GM19467 (cell line): ENCODE measurements at regions not wholly inside any gene's neighbourhood (a gene's known extent, or its start where the extent isn't known, plus 50 kb on each side); places are given as distances from the start of the nearest gene placed in this dataset.
"Not testable (repeated sequence)": the region's sequence is repeated elsewhere in the genome, so short reads cannot be mapped to it uniquely, and the experiment has no call there.

ENCODE experiments used
- ATAC-seq: cut with Tn5 transposase; IDR thresholded peaks from one replicate; pipeline ENCODE4 v1.9.1; 2021; ENCODE audit warnings: mild to moderate bottlenecking, moderate library complexity; ENCODE audit not compliant: unreplicated experiment

- no peak for ATAC-seq
Observed at GRCh38 chr14:89573399-89573657, 156.3 kb upstream of the FOXN3 start.

- ATAC-seq: no peak
Observed at GRCh38 chr14:89572596-89573398, 155.8 kb upstream of the FOXN3 start.

DNA sequence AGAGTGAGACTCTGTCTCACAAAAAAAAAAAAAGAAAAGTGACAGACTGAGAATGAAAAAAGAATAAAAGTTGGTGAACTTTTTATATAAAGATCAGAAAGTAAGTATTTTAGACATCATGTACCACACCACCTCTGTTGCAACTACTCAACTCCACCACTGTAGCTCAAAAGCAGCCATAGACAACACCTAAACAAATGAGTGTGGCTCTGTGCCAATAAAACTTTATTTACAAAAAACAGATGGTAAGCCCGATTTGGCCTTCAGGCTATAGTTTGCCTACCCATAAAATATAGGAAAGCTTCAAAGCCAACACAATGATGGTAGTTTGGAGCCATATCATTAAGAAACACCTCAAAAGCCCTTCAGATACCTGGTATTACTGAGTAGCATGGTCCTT, 154.5 kb upstream of the FOXN3 start:
- no peak for ATAC-seq

DNA sequence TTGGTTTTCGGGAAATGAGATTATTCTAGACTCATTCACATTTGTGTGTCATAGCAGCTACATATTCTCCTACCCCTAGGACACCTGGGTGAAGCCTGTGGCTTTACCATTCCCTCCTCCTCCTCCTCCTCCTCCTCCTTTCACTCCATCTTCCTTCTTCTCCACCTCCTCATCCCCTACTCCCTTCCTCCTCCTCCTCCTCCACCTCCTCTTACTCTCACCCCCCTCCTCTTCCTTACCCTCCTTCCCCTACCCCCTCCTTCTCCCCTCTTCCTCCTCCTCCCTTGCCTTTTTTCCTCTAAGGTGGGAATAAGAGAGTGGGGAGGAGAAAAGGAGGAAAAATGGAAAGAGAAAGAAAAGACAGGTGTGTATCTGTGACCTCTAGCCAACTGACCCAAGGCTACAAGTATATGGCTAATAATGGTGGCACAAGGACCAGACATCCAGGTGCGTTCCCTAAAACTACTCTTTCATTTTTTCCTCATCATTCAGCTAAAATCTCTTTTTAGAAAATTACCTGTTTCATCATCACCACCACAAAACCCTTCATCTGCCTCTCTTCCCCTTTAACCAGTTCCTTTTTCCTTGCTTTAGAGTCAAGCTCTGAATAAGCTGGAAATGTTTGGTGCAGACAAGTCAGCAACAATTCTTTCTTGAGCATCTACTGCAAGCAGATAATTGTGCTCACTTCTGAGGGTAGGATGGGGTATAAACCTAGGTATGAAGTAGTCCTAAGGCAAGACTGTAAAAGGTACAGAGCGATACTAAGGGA, 149.8 kb upstream of the FOXN3 start:
- no peak for ATAC-seq

GRCh38 chr14:89566180-89566579, 149.1 kb upstream of the FOXN3 start:
- ATAC-seq: no peak

DNA sequence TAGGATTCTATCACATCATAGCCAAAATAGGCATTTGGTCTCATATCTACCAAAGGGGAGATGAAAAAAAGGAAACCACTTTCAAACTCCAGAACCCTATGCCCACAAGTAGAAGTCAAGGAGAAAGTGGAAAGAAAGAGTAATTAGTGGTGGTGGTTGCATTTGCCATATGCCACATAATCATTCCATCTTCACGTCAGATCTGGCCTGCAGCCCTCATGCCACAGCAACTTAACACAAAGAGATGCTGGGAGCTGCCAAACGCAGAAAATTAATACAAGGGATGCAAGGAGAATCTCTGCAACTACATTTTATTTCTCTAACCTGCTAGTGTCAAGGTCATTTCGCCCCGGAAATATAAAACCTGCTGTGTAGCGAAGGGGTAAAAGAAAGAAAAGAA, 148.6 kb upstream of the FOXN3 start:
- no peak for ATAC-seq

- no peak for ATAC-seq
Observed at GRCh38 chr14:89564989-89565388, 148.0 kb upstream of the FOXN3 start.

GRCh38 chr14:89564286-89564957, 147.4 kb upstream of the FOXN3 start:
- ATAC-seq: no peak

GRCh38 chr14:89563471-89563870, 146.4 kb upstream of the FOXN3 start:
- no peak for ATAC-seq

DNA sequence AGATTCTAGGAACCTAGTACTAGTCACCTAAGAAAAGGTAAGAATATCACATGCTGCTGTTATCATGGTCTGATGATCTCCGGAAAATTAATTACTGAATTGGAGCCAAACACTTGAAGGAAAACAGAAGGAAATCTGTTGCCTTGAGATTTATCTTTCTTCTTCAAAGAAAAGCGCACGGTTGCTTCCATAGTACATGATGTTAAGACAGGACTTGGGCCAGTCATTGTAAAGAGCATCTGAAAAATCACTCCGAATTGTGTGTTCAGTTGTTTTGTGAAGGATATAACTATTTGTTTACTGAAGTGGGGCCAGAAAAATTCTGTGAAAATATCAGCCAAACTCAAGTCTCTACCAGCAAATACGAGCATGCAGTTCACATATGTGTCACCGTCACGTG, 134.9 kb upstream of the FOXN3 start:
- ATAC-seq: no peak

DNA sequence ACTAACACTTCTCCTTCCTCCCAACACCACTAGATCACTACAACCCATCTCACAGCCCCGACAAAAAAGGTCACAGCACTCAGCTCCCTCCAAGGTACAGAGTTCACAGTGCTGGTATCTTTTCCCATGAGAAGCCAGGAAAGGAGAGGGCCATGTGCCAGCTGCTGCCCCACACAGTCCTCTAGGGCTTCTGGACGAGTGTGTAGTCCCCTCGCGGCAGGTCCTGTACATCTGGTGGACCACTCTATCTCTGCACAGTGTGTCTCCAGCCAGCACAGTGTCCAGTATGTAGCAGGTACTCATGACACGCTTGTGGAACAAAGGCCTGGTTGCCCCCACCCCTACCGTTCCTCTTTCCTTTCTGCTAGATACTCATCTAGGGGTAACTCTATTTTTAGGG, 134.4 kb upstream of the FOXN3 start:
- no peak for ATAC-seq

- ATAC-seq: no peak
Observed at GRCh38 chr14:89550821-89551220, 133.8 kb upstream of the FOXN3 start.

DNA sequence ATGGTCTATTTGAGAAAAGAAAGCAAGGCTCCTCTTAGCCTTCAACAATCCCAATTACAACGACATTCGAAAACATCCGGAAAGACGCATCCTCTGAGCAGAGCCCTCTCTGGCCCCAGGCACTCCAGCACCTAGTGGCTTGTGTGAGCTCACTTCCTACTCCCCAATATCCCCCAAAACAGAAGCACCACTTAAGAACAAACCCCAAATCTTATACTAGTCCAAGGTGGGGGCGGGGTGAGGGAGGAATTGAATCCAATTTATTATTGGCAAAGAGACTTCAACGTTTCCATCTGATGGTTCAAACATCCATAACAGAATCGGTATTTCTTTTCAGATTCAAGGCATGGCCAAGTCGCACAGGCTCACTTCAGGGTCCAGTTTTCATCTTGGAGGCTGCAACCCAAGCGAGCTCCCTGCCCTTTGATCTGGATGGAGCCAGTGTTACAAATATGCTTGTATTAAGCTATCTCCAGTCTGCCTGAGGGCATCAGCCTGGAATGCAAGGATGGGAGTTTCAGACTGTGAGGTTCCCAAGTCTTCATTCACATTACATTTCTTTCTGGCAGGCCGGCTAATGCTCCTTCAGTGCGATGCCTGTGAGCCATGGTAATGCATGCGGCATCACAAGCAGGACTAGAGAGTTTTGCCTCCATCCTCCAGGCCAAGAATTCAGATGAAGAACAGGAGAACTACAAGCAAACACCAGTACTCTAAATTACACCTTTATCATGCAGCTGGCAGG, 132.5 kb upstream of the FOXN3 start:
- ATAC-seq: no peak

DNA sequence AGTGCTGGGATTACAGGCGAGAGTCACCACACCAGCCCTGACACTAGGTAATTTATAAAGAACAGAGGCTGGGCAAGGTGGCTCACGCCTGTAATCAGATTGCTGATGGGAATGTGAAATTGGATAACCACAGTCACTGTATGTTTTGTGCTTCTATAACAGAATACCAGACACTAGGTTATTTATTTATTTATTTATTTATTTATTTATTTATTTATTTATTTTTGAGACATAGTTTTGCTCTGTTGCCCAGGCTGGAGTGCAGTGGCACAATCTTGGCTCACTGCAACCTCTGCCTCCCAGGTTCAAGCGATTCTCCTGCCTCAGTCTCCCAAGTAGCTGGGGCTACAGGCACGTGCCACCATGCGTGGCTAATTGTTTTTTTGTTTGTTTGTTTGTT, 130.0 kb upstream of the FOXN3 start:
- not testable (repeated sequence) for ATAC-seq

DNA sequence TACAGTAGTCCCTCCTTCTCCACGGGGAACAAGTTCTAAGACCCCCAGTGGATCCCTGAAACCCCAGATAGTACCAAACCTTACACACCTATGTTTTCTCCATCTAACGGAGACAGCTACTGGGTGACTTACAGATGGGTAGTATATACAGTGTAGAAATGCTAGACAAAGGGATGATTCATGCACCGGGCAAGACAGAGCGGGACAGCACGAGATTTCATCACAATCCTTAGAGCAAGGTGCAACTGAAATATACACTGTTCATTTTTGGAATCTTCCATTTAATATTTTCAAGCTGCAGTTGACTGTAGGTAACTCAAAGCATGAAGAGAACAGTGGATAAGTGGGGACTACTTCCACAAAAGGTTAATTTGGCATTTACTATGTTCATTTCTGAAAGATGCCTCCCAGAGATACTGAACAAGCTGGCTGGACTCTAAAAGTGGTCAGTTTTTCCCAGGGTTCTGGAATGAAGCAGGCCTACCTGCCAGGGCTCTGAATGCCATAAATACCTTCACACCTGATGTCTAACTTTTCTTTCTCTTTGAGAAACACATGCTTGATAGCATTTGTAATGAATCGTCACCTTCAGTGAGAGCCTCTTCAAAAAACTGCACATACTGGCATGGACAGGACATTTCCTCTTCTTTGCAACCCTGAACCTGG, 127.7 kb upstream of the FOXN3 start:
- ATAC-seq: no peak

DNA sequence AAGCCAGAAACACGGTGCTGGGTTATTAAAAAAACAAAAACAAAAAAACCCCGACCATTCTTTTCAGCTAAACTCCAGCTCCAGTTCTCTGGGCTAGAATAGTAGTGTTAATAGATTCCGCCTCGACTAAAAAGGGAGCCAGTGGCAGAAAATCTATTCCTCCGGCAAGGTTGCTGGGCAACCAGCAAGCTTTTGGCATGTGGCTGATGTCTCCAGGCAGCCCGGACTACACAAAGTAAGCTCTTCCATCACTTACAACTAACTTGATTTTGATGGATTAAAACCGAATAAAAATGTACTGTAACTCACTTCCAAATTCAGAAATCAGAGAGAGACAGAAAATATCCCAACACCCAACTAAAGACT, 126.4 kb upstream of the FOXN3 start:
- ATAC-seq: no peak

DNA sequence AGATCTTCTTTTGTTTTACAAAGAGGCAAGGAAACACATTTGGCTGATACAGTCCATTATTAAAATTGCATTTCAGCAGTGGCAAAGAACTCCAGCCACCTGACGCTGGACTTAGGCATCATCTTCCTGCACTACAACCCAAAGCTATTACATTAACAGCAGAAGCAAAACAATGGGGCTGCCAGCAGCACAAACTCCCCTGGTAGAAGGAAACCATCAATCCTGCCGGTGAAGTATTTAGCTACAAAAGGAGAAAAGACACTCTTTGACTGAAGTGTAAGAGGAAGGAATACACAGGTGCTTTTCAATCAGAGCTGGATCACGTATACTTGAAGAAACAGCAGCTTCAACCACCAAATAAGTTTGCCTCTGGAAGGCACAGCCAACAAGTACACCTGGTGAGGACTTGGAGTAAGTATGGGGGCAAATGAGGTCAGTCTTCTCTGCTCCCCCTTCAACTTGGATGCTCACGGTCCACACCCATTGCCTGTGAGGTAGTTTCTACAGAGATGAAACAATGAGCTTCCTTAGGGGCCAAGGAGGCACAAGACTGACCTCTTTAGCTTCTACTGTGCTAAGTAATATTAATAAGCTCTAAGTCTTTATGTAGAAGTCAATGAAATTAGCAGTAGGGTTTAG, 125.9 kb upstream of the FOXN3 start:
- no peak for ATAC-seq

- ATAC-seq: no peak
Observed at GRCh38 chr14:89540830-89541470, 123.9 kb upstream of the FOXN3 start.

DNA sequence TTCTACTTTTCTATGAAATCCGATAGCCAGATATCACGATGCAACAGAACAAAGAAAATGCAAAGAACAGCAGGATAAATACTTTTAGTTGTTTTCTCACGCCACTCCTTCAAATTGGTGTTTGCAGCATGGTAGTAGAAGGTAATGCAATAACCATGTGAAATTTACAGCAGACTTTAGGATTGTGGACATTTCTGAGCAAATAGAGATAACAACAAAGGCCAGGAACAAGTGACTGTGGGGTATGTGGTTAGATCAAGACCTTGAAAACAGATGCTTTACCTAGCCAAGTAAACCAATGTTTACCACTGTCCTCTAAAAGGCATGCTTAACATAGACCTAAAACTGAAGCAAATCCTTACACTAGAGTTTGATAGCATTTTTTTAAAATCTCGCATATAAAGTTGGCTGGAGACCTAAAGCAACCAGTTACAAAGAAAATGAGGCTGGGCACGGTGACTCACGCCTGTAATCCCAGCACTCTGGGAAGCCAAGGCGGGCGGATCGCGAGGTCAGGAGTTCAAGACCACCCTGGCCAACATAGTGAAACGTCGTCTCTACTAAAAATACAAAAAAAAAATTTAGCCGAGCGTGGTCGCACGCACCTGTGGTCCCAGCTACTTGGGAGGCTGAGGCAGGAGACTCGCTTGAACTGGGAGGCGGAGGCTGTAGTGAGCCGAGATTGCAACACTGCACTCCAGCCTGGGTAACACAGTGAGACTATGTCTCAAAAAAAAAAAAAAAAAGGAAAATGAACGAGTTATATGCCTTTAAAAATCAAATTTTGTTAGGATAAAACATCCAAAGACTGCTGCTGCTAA, 123.2 kb upstream of the FOXN3 start:
- no peak for ATAC-seq
